Cardiac septum (tissue), 1 donor: ENCODE measurements at regions not wholly inside any gene's neighbourhood (a gene's known extent, or its start where the extent isn't known, plus 50 kb on each side); places are given as distances from the start of the nearest gene placed in this dataset.

Experiments
- DNase-seq: peaks from one replicate; pipeline ENCODE4 v3.0.0-alpha.2; 2020; ENCODE audit warnings: low spot score
- intact Hi-C: fragments of 100-400 bp; cut with DNase I; formaldehyde crosslinking; loops from one replicate; pipeline ENCODE4 v1.14.0; 2022
- donor health status: DM: no; HTN: no; CAD: no.

DNA sequence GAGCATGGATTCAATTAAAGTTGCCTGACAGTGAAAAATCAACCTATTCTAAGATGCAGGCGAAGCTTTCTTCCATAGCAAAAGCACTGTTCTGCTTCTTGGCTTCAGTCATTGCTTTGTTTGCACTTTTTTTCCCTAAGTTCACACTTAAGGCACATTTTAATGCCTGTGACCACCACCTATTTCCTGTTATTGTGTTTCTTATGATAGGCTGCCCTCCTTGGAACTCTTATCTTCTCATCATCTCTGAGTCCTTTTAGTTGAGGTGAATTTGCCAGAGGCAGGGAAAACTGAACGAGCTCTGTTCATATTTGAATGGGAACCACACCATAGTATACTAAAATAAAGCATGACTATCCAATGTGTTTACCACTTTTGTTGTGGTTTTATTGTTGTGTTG lies 119.8 kb downstream of the SPCS3 start:
- no peak for DNase-seq
- intact Hi-C loops, result no loop called here

DNA sequence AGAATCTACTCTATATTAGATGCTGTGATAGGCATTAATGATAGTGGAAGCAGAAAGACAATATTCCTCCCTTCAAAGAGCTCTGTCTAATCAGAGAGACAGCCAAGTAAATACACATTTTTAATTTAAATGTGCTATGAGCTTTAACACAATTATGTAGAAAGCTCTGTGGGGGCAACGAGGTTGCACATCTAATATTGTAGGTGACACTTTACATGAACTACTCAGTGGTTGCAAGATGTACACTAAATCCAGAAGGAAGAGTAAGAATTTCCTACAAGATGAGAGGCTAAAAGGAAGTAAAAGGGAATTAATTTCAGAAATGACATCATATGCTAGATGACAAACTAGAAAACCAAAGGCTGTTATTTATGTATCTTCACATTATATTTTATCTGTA lies 120.9 kb downstream of the SPCS3 start:
- intact Hi-C loops, result no loop called here
- no peak for DNase-seq

DNA sequence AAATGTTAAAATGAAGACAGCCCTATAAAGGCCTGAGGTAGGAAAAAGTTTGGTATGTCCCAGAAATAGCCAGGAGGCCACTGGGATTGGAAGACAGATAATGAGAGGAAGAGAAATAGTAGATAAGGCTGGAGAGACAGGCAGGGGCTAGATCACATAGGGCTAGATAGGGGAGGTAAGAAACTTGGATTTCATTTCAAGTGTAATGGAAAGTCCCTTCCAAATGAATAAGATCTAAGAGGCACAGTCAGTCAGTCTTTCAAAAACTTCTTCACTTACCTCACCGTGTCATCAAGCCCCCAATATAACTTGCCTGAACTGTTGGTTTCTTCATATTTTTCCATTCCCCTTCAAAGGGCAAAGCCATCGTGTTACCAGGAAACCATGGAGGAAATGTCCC lies 121.8 kb downstream of the SPCS3 start:
- DNase-seq, result no peak
- intact Hi-C loops, result no loop called here

DNA sequence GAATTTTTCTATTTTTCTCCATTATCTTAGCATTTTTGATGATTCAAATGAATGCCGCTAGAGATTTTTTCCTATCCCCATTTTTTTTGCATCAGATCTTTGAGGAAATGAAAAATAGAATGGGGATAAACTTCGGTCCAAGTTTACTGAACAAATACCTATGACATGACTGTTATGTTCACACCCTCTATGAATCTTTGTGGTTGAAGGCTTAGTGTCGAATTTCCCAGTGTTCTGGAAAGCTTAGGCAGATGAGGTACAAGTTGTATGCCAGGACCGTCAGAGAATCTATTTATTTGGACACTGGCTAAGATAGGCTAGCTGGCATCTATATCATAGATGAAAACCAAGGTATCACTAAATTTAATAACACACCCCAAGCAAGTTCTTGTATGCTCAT lies 123.4 kb downstream of the SPCS3 start:
- intact Hi-C loops, result no loop called here
- DNase-seq, result no peak

DNA sequence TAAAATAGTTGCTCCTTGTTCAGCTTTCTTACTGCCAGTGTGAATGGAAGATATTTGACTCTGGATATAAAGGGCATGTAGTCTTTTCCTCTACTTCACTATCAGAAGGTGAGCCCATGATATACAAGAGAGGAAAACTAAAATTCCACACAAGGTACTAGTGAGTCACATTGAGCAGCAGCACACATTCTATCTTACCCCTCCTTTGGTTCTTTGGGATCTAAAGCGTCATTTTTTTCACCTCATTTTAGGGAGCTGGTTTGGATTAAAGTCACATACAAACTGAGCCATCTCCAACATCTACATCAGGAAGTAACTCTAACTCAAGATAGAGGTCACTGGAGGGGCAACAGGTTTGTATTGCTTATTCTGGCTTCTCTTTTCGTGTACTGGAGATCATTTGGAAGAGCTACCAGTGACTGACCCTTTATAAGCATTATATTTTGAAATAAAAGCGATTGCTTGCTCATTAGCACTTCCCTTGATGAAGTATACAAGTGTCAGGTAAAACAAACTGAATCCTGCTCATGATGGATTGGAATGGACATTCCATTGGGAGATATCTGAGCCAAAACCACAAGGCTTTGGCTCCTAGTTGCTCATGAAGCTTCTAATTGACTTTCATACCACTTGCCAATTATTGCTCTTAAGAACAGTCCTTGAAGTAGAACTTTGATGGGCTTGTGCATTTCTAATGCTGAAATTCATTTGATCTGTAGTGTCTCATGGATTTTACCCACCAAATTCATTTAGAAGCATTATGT lies 124.1 kb downstream of the SPCS3 start:
- DNase-seq, result no peak
- intact Hi-C loops, result no loop called here

DNA sequence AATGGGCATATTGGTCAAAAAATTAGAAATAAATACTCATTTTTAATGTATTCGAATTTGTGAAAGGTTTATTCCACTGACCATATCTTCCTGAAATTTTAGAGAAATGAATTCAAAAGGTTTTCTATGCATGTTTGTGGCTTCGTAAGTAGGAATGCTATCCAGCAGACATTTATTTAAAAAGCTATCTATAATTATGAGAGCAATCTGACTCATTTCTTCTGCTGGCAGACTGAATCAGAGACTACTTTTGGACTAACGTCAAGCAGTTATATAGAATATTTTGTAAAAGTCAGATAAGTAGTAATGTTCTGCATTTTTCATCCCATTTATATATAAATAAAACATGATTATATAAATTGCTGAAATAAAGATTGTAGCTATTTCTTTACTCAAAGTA lies 125.0 kb downstream of the SPCS3 start:
- DNase-seq, result no peak
- intact Hi-C loops, result no loop called here

DNA sequence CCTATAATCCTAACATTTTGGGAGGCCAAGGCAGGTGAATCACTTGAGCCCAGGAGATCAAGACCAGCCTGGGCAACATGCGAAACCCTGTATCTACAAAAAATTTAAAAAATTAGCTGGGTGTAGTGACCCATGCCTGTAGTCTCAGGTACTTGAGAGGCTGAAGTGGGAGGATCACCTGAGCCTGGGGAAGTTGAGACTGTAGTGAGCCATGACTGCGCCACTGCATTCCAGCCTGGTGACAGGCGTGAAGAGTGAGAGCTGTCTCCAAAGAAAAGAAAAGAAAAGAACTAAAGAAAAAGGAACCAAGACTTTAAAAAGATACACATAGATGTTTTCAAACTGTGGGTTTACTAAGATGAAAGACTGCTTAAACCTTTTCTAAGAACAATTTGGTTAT lies 129.0 kb downstream of the SPCS3 start:
- no peak for DNase-seq
- intact Hi-C loops, result no loop called here

DNA sequence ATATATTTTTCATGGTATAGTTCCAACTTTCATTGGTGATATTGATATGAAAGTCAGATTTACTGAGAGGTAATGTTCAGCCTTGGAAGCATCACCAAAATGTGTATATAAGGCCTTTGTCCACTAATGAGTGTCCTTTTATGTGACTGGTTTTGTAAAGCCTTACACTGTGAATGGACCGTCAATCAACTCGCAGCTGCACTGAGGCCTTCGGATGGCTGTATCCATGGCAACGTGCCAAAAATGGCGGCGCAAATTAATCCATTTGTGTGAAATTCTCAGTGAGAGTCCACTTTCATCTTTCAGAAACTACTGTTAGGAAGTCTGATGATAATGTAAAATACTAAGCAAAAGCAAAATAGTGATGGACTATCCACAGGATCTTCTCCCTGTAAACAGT lies 131.7 kb downstream of the SPCS3 start:
- intact Hi-C loops, result no loop called here
- no peak for DNase-seq

DNA sequence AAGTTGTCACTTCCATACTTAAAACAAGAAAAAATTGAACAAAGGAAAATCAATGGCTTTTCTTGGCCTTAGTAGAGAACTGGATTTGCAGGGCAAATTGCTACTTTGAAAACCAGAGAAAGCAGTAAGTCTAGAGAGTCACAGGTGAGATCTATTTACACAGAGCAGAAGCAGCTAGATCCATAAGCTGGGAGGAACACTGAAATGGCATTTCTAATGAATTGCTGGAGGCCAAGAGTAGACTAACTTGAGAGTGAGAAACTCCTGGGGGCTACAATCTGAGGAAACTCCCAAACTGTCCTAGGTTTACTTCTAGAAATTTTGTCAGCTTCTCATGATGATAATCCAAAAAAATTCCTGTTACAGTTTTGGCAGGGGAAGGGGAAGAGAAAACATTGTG lies 133.3 kb downstream of the SPCS3 start:
- intact Hi-C loops, result no loop called here
- no peak for DNase-seq

DNA sequence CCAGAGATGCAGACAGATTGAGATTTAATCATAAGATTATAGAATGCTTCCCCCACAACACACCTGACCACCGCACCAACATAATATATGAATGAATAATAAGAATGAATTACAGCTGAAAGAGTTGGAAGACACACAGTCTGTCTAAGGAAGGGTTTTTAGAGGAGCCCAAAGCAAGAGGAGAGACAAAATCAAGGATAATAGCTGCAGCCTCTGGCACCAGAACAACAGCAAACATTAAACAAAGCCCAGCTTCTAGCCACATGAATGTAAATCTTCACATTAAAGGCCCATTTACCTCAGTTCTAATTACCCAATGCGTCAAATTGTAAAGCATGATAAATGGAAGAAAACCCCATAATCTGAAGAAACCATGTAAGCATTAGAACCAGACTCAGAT lies 133.9 kb downstream of the SPCS3 start:
- no peak for DNase-seq
- intact Hi-C loops, result no loop called here

DNA sequence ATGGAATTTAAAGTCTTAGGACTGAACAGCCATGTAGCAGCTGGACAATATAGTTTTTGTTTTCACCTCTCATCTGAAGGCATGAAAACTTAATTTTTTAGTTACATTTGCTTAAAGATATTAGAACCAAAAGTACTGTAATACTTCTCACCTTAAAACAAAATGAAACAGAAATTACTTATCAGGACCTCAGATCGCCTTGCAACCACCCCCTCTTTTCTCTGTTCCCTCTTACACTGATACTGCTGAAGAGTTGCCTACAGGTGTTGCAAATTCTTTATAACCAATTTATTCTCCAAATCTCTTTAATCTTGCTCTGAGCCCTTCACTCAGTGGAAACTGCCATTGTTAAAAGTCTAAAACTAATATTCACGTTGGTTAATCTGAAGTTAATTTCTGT lies 145.0 kb downstream of the SPCS3 start:
- DNase-seq, result no peak
- intact Hi-C loops, result no loop called here

DNA sequence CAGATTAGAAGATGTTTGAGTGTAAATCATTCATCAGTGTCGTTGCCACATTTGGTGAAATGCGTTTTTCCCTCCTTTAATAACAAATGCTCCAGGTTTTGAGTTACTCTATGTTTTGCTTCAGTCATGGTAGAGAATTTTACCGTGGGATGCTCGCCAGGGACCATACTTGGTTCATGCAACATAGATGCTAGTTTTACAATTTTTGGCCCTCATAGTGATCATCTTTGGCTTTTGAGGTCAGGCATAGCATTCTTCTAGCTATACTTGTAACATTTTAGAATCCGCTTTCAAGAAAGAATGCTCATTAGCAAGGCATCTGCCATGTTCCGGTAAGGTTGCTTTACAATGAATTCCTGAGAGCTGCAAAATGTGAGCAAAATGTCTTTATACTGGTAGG lies 147.2 kb downstream of the SPCS3 start:
- no peak for DNase-seq
- intact Hi-C loops, result no loop called here

DNA sequence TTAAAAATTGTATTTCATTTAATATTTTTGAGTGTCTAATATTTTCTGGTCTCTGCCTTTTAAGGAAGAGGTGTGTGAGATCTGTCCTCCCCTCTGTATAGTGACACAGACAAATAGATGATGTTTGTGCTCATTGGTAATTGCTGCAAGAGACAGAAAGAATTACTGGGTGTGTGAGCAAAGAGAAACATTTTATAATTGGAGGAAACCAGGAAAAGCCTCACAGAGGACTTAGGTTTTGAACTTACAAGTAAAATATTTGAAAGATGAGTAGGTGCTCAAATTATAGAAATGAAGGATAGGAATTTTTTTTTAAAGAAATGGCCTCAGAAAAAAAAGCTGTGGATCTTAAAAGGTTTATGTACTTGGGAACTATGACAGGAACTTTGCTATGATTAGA lies 149.8 kb downstream of the SPCS3 start:
- intact Hi-C loops, result no loop called here
- no peak for DNase-seq

DNA sequence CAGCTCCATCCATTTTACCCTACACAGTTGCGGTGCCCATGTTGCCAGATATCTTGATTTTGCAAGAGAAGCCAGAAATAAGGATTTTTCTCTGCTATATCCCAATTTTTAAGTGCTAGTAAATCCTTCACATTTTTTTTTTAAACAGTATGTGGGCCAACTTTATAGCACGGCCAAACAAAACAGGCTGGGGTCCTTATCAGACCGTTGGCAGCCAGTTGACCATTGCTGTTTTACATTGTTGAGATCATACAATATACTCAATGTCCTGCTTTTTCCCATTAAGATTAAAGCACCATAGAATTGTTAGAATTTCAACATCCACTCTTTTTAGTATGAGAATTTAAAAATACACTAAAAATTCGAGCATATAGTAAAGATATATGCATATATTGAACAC lies 150.9 kb downstream of the SPCS3 start:
- intact Hi-C loops, result no loop called here
- DNase-seq, result no peak

DNA sequence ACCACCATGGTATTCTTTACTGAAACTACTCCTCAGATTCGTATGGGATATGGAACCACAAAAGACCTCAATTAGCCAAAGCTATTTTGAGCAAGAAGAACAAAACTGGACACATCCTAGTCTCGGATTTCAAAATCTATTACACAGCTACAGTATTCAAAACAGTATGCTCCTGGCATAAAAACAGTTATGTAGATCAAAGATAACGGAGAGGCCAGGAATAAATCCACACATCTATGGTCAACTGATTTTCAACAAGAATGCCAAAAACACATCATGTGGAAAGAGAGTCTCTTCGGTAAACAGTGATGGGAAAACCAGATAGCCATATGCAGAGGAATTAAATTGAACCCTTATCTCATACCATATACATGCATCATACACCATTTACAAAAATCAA lies 155.3 kb downstream of the SPCS3 start:
- intact Hi-C loops, result no loop called here
- no peak for DNase-seq

DNA sequence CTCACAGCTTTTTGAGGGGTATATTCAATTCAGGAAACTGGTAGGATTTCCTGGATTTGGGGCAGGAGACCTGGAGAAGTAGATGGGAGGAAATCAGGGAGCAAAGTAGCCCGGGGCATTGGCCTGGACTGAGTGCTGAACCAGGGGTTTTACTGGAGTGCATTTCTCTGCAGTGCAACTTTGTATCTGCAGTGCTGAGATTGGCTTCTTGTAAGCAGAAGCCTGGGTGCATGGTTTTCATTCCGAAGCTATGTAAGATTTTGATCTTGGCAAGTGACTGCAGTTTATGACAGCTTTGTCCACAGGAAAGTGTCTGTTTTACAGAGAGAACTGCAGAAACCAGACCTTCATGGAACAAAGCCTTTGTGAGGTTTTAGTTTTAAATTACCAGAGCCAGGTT lies 158.3 kb downstream of the SPCS3 start:
- intact Hi-C loops, result no loop called here
- DNase-seq, result no peak

DNA sequence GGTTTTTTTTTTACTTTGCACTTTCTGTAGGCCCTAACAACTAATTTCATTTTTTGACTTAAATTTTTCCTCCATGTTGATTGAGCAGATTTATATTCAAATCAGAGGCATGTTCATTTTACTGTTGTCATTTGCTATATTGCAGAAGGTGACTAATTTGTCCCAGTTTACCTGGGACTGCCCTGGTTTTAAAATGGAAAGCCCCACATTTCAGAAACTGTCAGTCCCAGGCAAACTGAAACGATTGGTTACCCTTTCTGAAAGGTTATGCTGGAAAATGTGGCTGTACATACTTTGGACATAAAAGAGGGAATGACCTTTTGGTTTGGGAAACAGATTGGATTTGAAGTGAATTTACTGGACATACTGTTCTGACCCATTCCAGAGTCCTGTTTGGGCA lies 160.0 kb downstream of the SPCS3 start:
- intact Hi-C loops, result no loop called here
- no peak for DNase-seq

DNA sequence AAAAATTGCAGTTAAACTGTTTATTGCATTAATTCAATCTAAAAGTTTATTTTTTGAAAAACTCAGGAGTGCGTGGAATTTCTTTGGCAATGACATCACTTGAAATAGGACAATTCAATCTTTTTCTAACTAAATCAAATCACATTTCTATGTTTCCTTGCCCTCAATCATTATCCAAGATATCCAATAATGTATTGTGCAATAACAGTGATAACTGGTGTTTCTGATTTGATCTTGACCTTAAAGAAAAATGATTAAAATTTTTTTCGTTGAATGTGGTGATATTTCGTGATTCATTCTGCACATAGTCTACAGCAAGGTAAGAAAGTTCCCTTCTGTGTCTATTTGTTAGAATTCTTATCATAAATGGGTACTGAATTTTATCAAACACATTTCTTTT lies 163.2 kb downstream of the SPCS3 start:
- DNase-seq, result no peak
- intact Hi-C loops, result no loop called here

DNA sequence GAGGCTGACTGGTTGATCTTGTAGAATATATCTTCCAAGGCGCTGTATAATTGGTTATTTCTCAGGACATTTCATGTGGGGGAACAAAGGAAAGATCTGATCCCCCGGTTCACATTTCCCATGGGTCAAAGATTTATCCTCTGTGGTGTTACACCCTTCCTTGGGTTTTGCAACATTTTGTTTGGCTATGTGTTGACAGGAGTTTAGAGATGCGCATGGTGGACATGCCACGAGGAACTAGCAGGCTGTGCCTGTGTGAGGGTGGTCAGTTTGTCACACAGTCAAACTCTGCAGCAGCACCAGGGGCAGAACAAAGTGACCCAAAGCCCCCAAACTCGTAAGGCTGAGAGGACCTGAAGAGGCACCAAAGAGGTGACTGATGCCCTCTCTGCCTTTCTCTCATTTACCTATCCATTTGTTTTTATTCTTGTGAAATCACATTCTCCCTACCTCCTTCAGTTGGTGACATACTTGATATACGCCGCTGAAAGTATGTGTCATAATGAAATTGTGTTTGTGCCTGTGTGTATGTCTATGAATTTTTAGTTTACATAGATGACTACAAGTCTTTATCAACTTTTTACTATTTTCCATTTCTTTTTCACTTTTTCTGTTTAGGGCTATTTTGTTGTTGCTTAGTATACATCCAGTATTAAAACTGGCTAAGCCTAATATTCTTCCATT lies 164.7 kb downstream of the SPCS3 start:
- intact Hi-C loops, result no loop called here

DNA sequence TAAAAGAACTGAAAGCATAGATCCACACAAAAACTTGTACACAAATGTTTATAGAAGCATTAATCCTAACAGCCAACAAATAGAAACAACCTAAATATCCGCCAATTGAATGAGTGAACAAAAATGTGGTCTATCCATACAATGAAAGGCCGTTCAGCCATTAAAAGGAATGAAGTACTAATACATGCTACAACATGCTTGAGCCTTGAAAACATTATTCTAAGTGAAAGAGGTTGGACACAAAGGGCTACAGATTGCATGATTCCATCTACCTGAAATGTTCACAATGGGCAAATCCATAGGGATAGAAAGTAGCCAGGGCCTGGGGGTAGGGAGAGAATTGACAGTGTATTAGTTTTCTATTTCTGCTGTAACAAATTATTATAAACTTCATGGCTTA lies 169.2 kb downstream of the SPCS3 start:
- intact Hi-C loops, result no loop called here
- no peak for DNase-seq

More for the DNA sequence above, 164.7 kb downstream of the SPCS3 start:
- DNase-seq, result no peak

DNA sequence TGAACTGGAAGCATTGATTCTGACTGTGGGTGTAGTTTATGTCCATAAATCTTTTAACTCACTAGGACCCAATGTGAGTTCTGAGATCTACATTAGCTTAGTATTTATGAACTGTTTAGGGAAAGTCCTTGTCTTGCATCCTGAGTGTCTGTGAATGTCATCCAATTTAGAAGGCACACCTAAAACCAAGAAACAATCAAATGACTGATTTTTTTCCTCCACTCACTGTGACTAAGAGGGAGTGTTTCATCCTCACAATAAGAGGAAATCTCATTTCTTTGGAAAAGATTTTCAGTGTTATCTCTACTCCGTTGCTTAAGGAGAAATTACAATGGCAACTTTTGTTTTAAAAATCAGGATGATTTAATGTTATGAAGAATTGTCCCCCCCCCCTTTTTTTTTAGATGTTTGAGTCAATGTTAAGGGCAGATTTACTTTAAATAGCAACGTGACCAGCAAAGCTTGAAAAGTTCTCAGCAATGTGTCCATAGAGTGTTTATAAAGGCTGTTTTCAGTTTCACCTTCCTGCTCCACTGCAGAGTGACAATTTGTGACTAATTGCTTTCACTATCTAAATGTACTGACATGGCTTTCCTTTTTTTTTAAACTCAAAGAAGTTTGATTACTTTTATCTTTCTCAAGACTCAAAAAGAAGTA lies 173.0 kb downstream of the SPCS3 start:
- DNase-seq, result no peak
- intact Hi-C loops, result loop anchor here (1.0 to 10.0 kb wide), 3 partner anchors 45 to 142 kb away; no protein-coding TSS in a partner anchor
